ENCODE measurements at regions not wholly inside any gene's neighbourhood (a gene's known extent, or its start where the extent isn't known, plus 50 kb on each side); places are given as distances from the start of the nearest gene placed in this dataset.

GRCh38 chr3:186487819-186488218, 56.4 kb downstream of the CRYGS start:
- DNase-seq (ENCODE audit: low spot score) (no peak), FAIRE-seq (no peak)

DNA sequence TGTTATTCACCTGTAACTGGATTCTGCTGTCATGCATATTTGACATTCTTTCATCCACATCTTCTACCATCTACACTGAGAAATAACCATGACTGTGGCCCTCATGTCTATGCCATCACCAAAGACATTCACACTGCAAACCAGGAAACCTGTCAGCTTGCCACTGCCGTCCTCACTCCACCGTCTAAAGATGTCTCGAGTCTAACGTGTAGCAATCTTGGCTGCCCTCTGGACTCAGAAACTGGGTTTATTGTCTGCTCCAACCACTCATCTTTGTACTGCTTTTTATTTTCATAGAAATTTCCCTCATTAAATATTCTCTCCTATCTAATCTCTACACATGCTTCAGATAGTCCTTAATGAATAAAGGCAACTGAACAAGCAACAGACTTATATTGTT, 57.1 kb downstream of the CRYGS start:
- no peak for DNase-seq (ENCODE audit: low spot score)
- no peak for FAIRE-seq

DNA sequence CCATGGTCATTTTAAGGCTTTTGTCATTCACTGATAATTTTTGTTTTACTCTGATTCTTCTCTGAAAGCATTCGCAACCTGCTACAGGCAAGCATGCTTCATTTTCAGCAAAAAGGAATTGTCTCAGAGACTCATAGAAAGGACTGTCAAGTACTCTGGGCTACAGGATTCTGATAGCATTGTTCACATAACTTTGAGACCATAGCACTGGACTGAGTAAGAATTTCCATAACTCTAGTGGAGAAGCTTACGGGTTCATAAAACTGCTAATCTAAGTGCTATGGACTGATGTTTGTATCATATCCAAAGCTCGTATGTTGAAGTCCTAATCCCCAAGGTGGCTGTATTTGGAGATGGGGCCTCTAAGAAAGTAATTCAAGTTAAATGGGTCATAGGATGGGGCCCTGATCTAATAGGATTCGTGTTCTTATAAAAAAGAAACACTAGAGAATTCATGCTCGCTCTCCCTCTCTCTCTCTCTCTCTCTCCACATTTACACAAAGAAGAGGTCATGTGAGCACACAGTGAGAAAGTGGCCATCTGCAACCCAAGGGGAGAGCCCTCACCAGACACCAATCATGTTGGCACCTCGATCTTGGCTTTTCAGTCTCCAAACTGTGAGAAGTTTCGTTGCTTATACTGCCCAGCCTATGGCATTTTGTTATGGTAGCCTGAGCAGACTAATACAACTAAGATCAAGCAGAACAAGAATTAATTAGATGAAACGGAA, 60.4 kb downstream of the CRYGS start:
- DNase-seq (ENCODE audit: low spot score) (no peak), FAIRE-seq (no peak)

DNA sequence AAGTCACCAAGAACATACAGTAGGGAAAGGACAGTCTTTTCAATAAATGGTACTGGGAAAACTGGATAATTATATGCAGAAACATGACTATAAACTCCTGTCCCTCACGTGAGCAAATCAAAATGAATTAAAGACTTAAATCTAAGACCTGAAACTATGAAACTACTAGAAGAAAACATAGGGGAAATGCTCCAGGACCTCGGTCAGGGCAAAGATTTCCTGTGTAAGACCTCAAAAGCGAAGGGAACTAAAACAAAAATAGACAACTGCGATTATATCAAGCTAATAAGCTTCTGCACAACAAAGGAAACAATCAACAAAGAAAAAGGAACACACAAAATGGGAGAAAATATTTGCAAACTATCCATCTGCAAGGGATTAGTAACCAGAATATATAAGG, 62.7 kb downstream of the CRYGS start:
- DNase-seq (ENCODE audit: low spot score) (no peak), FAIRE-seq (no peak)

GRCh38 chr3:186477876-186478275, 66.3 kb downstream of the CRYGS start:
- no peak for DNase-seq (ENCODE audit: low spot score)
- FAIRE-seq = no peak

DNA sequence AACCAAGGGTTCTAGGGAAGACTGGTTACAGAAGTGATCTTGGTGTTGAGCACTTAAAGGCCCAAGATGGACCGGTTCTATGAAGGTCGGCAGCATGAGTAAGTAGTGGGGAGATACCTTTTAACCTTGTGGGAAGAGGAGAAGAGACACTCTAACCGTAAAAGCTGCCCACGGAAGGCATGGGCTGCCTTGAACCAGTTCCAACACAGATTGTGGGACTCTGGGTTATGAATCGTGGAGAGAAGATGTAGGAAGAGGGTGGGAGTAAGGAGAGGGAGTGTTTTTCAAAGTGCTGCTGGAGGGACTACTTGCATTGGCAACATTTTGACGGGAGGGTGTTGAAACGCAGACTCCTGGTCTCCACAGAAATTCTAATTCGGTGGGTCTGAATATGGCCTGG, 67.1 kb downstream of the CRYGS start:
- FAIRE-seq (no peak), DNase-seq (ENCODE audit: low spot score) (no peak)

DNA sequence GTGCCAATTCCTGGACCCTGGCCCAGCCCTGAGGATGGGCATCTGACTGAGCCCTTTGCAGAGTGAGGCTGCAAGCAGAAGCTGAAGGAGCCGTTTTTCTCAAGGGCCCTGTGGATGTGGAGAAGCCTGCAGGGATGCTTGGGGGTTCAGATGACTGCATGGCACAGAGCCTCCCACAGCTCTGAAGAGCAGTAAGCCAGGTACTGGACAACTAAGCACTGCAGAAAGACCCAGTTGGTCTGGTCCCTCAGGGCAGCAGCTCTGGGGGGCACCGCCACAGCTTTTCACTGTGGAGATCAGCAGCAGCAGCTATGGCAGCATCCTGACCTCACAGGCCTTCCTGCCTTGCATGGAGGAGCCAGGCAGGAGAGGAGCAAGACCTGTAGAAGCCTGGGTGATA, 67.6 kb downstream of the CRYGS start:
- FAIRE-seq (no peak), DNase-seq (ENCODE audit: low spot score) (no peak)

DNA sequence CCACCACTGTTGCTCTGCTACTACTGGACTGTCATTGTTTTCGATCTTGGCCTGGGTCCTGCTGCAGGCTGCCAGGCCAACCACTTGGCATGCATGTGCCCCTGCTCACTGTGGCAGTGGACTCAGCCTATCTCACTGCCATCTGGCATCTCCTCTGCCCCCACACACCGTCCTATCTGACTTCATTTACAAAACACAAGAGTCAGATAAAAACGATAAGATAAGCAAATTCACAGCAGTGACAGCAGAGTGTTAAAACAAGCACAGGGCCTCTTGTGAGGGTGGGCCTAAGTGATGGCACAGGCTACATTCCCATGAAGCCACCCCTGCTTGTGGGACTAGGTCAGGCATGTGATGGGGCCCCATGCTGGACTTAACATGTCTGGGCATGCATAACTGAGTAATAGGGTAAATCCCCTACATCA, 68.1 kb downstream of the CRYGS start:
- no peak for FAIRE-seq
- no peak for DNase-seq (ENCODE audit: low spot score)

DNA sequence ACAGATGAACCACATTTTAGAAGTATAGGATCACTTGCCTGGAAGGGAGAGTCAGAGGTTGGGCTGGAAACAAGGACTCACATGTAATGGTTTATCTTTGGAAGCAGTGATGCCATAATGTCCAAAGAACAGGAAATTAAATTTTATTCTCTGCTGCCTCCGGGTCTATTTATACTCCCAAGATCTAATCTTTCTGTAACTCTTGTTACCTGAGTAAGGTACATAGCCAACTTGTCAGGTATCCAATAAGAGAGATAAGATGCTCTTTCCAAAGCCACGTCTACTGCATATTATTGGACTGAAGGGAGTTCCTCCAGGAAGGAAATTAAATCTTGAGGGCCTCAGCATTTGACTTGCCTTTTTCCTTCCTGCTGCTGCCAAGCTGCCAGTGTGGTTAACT, 71.0 kb downstream of the CRYGS start:
- FAIRE-seq (no peak), DNase-seq (ENCODE audit: low spot score) (no peak)

DNA sequence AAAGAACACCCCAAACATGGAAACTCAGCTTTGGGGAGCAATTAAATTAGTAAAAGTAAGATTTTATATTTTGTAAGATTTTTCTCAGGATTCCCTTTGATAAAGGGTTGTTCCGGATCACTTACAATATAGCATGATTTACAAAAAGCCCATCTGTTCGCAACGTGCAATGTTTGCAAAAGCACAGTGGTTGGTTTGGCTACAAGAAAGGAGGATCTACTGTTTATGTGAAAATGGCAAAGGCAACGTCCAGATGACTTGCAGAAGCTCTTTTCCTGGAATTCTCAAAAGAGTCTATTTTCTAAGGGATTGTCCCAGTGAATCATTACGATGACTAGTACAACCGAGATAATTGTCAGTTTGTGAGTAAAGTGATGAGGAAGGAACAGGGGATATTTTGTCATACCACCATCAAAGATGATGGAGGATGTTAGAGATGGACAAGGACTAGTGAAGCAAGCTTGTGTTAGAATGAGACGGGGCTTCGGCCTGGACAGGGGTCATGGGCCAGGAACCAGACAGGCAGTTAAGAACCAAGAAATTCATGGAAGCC, 71.6 kb downstream of the CRYGS start:
- FAIRE-seq = no peak
- DNase-seq (ENCODE audit: low spot score) = no peak

DNA sequence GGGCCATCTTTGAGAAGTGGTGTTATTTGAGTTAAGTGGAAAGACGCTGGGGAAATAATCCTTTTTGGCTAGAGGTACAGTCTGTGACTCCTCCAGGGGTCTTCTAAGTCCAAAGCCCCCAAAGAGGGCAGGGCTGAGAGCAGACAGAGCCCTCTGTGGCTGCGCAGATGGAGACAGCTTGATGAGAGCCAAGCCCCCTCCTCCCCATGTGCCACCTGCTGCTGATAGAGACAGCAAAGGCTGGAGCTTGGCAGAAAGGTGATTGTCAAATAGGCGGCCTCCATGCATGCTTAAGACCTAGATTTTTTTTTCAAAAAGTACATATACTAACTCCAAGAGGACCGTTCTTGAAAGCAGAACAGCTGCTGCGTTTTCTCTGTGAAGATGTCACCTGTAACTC, 72.4 kb downstream of the CRYGS start:
- DNase-seq (ENCODE audit: low spot score) = no peak
- FAIRE-seq = no peak

GRCh38 chr3:186469525-186469924, 74.7 kb downstream of the CRYGS start:
- DNase-seq (ENCODE audit: low spot score) = no peak
- no peak for FAIRE-seq

- DNase-seq (ENCODE audit: low spot score) = no peak
- no peak for FAIRE-seq
Measured at GRCh38 chr3:186467969-186468368, 76.2 kb downstream of the CRYGS start.

DNA sequence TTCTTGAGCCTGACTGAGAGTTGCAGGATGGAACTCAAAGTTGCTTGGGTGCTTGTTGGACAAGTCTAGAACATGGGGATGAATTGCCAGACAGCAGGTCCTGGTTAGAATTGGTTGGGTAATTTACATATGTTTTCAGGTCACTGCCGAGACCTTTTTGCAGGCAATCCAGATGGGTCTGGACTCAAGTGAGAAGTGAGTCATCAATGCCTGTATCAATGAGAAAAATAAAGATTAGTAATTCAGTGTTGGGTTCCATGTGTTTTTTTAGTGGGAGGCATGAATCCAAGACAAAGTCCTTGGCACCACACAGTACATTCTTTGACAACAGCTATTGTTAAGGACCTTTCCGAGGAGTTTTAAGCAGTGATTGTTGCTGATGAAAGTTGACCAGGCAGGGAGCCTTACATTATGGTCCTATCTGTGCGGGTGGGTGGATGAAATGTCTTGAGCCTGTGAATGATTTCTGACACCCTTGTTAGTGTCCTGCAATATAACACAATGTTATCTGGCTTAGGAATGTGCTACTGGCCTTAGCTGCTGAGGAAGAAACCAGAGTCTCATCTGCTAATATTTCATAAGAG, 77.7 kb downstream of the CRYGS start:
- FAIRE-seq (no peak), DNase-seq (ENCODE audit: low spot score) (no peak)

DNA sequence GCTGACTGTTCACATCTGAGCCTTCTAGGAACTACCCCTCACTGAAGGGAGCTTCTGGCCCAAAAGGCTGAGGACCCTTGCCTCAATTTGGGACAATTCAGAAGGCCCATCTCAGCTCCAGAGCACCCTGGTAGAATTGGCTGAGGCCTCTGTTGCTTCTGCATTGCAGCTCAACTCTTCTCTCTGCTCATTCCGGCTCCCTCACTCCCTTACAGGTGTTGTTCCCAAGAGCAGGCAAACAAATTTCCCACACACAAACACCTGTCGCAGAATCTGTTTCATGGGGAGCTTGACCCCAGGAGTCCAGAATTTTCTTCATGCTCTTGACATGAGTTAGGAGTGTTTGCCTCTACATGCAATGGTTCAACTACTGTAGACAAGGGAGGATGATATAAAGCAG, 78.7 kb downstream of the CRYGS start:
- DNase-seq (ENCODE audit: low spot score) = no peak
- no peak for FAIRE-seq

DNA sequence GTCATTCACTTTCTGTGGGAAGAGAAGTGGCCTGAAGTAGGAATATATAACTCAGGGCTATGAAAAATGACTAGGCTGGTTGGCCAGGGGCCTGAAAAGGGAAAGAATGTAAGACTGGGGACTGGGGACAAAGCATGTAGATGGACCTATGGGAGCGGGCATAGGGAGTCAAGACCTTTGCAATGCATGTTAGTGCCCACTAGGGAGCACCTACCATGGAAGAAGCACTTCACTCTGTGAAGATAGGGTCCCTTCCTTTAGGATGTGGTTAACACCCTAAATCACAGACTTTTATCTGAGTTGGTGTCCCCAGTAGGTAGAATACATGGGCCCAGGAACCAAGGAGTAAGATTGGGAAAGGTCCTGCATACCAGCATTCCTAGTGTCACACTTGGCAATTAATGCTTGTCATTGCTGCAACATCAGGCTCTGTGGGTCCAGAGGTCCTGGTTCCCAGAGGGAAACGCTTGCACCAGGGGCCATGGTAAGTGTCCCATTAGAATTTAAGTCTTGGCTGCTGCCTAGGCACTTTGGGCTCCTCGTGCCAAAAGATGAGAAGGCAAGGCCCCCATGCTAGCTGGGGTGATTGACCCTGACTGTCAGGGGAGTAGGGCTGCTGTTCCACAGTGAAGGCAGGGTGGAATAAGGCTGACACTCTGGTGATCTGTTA, 79.6 kb downstream of the CRYGS start:
- FAIRE-seq (no peak), DNase-seq (ENCODE audit: low spot score) (no peak)

- FAIRE-seq (peak; percentile 69), DNase-seq (ENCODE audit: low spot score) (peak; percentile 61)
Measured at GRCh38 chr3:186461141-186461540, 83.0 kb downstream of the CRYGS start.

DNA sequence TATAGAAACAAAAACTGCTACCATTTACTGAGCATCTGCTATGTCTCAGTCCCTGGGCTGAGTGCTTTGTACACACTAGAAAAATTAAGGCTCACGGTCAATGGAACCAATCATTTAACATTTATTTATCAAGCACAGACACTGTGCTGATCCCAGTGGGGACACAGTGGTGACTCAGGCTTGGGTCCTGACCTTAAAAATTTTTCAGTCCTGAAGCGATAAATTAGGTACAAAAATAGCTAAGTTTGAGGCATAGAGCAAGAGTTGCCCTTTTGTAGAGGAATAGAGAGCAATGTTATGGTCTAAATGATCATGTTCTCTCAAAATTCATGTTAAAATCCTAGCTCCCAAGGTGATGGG, 85.1 kb downstream of the CRYGS start:
- no peak for FAIRE-seq
- DNase-seq (ENCODE audit: low spot score) = no peak

GRCh38 chr3:186458306-186459107, 85.7 kb downstream of the CRYGS start:
- DNase-seq (ENCODE audit: low spot score) = peak; percentile 18
- no peak for FAIRE-seq

DNA sequence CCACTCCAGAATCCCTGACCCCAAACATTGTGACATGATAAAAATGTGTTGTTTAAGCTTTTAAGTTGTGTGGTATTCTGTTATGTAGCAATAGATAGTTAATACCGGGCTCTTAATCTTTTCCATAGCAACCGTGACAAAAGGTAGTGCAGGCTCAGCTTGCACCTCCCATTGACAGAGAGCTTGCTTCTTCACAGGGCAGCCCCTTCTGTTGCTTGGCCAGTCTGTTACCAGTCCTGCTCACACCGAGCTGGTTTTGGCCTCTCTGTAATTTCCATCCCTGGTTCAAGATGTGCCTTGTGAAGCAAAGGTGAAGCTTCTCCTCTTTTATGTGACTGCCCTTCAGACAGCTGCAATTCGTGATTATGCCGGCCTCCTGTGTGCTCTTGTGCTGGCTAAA, 86.9 kb downstream of the CRYGS start:
- FAIRE-seq (no peak), DNase-seq (ENCODE audit: low spot score) (no peak)

GRCh38 chr3:186456731-186457191, 87.4 kb downstream of the CRYGS start:
- DNase-seq (ENCODE audit: low spot score) = no peak
- FAIRE-seq = no peak
